HEK293 (cell line): ENCODE measurements at regions not wholly inside any gene's neighbourhood (a gene's known extent, or its start where the extent isn't known, plus 50 kb on each side); places are given as distances from the start of the nearest gene placed in this dataset.

ENCODE experiments used
- CTCF ChIA-PET: fragments of 350-600 bp; formaldehyde crosslinking; extraction: SDS; loops from one replicate; lab custom pipeline; 2021; ENCODE audit warnings: antibody characterized with exemption; lab: Yijun Ruan, JAX
- POLR2A ChIA-PET: fragments of 300-600 bp; formaldehyde crosslinking; extraction: SDS; loops from one replicate; lab custom pipeline; 2020; ENCODE audit warnings: antibody characterized with exemption, inconsistent platforms; lab: Yijun Ruan, JAX
- H3K27ac ChIP-seq: fragments of 200-500 bp; sonication (Bioruptor generic); 2 replicates; pipeline ENCODE4 v1.5.1; 2014; ENCODE audit warnings: low read depth, low read length, control low read depth, inconsistent platforms; ENCODE audit errors: extremely low read depth
- H3K36me3 ChIP-seq, 2 experiments: fragments of 200-500 bp in 1 of 2; sonication (Bioruptor generic) in 1 of 2; 1 replicate in 1 of 2; 2 replicates in 1 of 2; pipeline ENCODE4 v1.5.1; 2014 to 2017; ENCODE audit warnings: inconsistent platforms in 2 of 2, low read length in 2 of 2; ENCODE audit not compliant: control insufficient read depth in 2 of 2, insufficient read depth in 1 of 2
- H3K4me1 ChIP-seq: fragments of 200-500 bp; sonication (Bioruptor generic); 2 replicates; pipeline ENCODE4 v1.5.1; 2014; ENCODE audit warnings: mild to moderate bottlenecking, low read length, inconsistent platforms; ENCODE audit not compliant: control insufficient read depth, insufficient read depth
- H3K4me3 ChIP-seq: 2 replicates; pipeline ENCODE4 v1.5.1; 2011; ENCODE audit warnings: low read depth, mild to moderate bottlenecking, control low read depth, low read length, moderate library complexity
- H3K9me3 ChIP-seq: fragments of 200-500 bp; sonication (Bioruptor generic); 2 replicates; pipeline ENCODE4 v1.5.1; 2014; ENCODE audit warnings: low read depth, low read length, inconsistent platforms; ENCODE audit not compliant: control insufficient read depth, insufficient read depth
- IKZF3 ChIP-seq: fragments of 450-650 bp; IDR thresholded peaks from 2 replicates; pipeline ENCODE4 v1.5.0; 2018; ENCODE audit warnings: missing biosample characterization, mild to moderate bottlenecking, missing genetic modification characterization, moderate library complexity
- KLF1 ChIP-seq: fragments of 450-650 bp; formaldehyde crosslinking; IDR thresholded peaks from 2 replicates; pipeline ENCODE4 v1.5.1; 2016; ENCODE audit warnings: missing biosample characterization, missing genetic modification characterization
- RBAK ChIP-seq: fragments of 450-650 bp; formaldehyde crosslinking; IDR thresholded peaks from 2 replicates; pipeline ENCODE4 v1.5.1; 2016; ENCODE audit warnings: missing biosample characterization, missing genetic modification characterization
- ZBTB1 ChIP-seq: fragments of 450-650 bp; formaldehyde crosslinking; IDR thresholded peaks from 2 replicates; pipeline ENCODE4 v1.5.1; 2016; ENCODE audit warnings: missing biosample characterization, missing genetic modification characterization
- ZBTB21 ChIP-seq: fragments of 450-650 bp; formaldehyde crosslinking; IDR thresholded peaks from 2 replicates; pipeline ENCODE4 v1.5.1; 2017; ENCODE audit warnings: missing biosample characterization, missing genetic modification characterization
- ZNF169 ChIP-seq: fragments of 450-650 bp; formaldehyde crosslinking; IDR thresholded peaks from 2 replicates; pipeline ENCODE4 v1.5.1; 2016; ENCODE audit warnings: missing biosample characterization, missing genetic modification characterization
- ZNF175 ChIP-seq: fragments of 450-650 bp; formaldehyde crosslinking; IDR thresholded peaks from 2 replicates; pipeline ENCODE4 v1.5.1; 2016; ENCODE audit warnings: missing biosample characterization, missing genetic modification characterization
- ZNF366 ChIP-seq: fragments of 450-650 bp; formaldehyde crosslinking; conservative IDR thresholded peaks from 2 replicates; pipeline ENCODE4 v1.5.1; 2016; ENCODE audit warnings: missing biosample characterization, missing genetic modification characterization
- ZNF37A ChIP-seq: fragments of 450-650 bp; IDR thresholded peaks from 2 replicates; pipeline ENCODE4 v1.5.1; 2018; ENCODE audit warnings: missing biosample characterization, missing genetic modification characterization
- ZNF585B ChIP-seq: fragments of 450-650 bp; formaldehyde crosslinking; IDR thresholded peaks from 2 replicates; pipeline ENCODE4 v1.5.1; 2016; ENCODE audit warnings: missing biosample characterization, missing genetic modification characterization
- ZNF776 ChIP-seq: fragments of 450-650 bp; formaldehyde crosslinking; IDR thresholded peaks from 2 replicates; pipeline ENCODE4 v1.5.0; 2017; ENCODE audit warnings: missing biosample characterization, missing genetic modification characterization, borderline replicate concordance
- ZSCAN30 ChIP-seq: fragments of 450-650 bp; IDR thresholded peaks from 2 replicates; pipeline ENCODE4 v1.5.1; 2018; ENCODE audit warnings: missing biosample characterization, mild to moderate bottlenecking, missing genetic modification characterization, moderate library complexity
- TF ChIP-seq, protein P1 (sequence below): fragments of 450-650 bp; formaldehyde crosslinking; IDR thresholded peaks from 2 replicates; pipeline ENCODE4 v1.5.1; 2016; ENCODE audit warnings: missing biosample characterization, missing genetic modification characterization
- TF ChIP-seq, protein P2 (sequence below): fragments of 450-650 bp; formaldehyde crosslinking; IDR thresholded peaks from 2 replicates; pipeline ENCODE4 v1.5.1; 2017; ENCODE audit warnings: missing biosample characterization, missing genetic modification characterization
- TF ChIP-seq, protein P3 (sequence below): fragments of 450-650 bp; formaldehyde crosslinking; conservative IDR thresholded peaks from 2 replicates; pipeline ENCODE4 v1.5.1; 2016; ENCODE audit warnings: low read depth, missing biosample characterization, missing genetic modification characterization
- TF ChIP-seq, protein P4 (sequence below): fragments of 450-650 bp; formaldehyde crosslinking; IDR thresholded peaks from 2 replicates; pipeline ENCODE4 v1.5.1; 2016; ENCODE audit warnings: missing biosample characterization, missing genetic modification characterization

DNA sequence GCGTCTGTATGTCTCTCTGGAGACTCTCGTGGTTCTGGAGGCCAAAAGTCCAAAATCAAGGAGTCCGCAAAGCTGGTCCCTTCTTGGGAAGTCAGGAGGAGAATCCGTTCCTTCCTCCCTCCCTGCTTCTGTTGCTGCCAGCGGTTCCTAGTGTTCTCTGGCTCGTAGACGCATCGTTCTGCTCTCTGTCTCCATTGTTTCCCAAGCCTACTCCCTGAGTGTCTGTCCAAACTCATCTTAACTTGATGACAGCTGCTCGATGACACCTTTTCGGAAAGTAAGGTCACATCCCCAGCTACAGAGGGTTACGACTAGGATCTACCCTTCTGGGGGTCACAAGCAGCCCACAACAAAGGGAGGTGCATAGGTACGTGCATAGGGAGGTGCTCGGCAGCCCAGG, 80.7 kb upstream of the FOXF1 start:
- POLR2A ChIA-PET: no interaction called here
- Histone ChIP-seq H3K36me3 (no peaks in the 10 kb centered on the region), H3K4me1 (no peaks in the 10 kb centered on the region), H3K4me3 (no peak overlapping the region), H3K9me3 (no peaks in the 10 kb centered on the region), H3K27ac (no peak overlapping the region)
- TF ChIP-seq ZNF37A (tag by site-specific recombination): no peak
- TF ChIP-seq ZNF169 (tag by site-specific recombination): no peak
- TF ChIP-seq, protein P1, sequence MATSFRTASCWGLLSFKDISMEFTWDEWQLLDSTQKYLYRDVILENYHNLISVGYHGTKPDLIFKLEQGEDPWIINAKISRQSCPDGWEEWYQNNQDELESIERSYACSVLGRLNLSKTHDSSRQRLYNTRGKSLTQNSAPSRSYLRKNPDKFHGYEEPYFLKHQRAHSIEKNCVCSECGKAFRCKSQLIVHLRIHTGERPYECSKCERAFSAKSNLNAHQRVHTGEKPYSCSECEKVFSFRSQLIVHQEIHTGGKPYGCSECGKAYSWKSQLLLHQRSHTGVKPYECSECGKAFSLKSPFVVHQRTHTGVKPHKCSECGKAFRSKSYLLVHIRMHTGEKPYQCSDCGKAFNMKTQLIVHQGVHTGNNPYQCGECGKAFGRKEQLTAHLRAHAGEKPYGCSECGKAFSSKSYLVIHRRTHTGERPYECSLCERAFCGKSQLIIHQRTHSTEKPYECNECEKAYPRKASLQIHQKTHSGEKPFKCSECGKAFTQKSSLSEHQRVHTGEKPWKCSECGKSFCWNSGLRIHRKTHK (tag by site-specific recombination): no peak
- no peak for TF ChIP-seq ZSCAN30 (tag by site-specific recombination)
- no peak for TF ChIP-seq ZNF585B
- TF ChIP-seq ZNF776 (tag by site-specific recombination): no peak
- TF ChIP-seq, protein P2, sequence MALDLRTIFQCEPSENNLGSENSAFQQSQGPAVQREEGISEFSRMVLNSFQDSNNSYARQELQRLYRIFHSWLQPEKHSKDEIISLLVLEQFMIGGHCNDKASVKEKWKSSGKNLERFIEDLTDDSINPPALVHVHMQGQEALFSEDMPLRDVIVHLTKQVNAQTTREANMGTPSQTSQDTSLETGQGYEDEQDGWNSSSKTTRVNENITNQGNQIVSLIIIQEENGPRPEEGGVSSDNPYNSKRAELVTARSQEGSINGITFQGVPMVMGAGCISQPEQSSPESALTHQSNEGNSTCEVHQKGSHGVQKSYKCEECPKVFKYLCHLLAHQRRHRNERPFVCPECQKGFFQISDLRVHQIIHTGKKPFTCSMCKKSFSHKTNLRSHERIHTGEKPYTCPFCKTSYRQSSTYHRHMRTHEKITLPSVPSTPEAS (tag by site-specific recombination): no peak
- no peak for TF ChIP-seq ZNF175 (tag by site-specific recombination)
- no peak for TF ChIP-seq IKZF3 (tag by site-specific recombination)
- no peak for TF ChIP-seq ZBTB1
- no peak for TF ChIP-seq RBAK (tag by site-specific recombination)
- TF ChIP-seq ZNF366 (tag by site-specific recombination): no peak
- CTCF ChIA-PET: interaction anchor here (3.3 kb wide), 1 partner anchor 88 kb away, joined by 10 read pairs; no protein-coding TSS in a partner anchor

DNA sequence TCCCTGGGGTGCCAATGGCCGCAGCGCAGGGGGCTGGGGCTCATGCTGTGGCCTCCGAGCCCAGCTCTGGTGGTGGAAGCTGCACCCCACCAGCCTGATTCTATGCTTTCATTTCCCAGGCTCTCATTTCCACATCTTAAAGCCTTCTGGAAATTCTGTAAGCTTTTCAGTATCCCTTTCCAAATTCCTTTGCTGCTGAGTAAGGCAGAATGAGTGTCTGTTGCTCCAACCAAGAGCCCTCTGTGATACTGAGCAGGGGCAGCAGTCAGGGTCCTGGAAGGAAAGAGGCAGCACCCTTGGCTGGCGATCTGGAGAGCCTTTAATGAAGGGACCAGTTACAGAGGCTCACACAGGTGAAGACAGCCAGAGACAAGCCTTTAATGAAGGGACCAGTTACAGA, 79.5 kb upstream of the FOXF1 start:
- Histone ChIP-seq H3K9me3 (no peaks in the 10 kb centered on the region), H3K36me3 (no peaks in the 10 kb centered on the region)
- ChIA-PET POLR2A (no interaction called here), CTCF (interaction anchor here (3.3 kb wide), 1 partner anchor 86 kb away, joined by 10 read pairs; no protein-coding TSS in a partner anchor)
- TF ChIP-seq, protein P3, sequence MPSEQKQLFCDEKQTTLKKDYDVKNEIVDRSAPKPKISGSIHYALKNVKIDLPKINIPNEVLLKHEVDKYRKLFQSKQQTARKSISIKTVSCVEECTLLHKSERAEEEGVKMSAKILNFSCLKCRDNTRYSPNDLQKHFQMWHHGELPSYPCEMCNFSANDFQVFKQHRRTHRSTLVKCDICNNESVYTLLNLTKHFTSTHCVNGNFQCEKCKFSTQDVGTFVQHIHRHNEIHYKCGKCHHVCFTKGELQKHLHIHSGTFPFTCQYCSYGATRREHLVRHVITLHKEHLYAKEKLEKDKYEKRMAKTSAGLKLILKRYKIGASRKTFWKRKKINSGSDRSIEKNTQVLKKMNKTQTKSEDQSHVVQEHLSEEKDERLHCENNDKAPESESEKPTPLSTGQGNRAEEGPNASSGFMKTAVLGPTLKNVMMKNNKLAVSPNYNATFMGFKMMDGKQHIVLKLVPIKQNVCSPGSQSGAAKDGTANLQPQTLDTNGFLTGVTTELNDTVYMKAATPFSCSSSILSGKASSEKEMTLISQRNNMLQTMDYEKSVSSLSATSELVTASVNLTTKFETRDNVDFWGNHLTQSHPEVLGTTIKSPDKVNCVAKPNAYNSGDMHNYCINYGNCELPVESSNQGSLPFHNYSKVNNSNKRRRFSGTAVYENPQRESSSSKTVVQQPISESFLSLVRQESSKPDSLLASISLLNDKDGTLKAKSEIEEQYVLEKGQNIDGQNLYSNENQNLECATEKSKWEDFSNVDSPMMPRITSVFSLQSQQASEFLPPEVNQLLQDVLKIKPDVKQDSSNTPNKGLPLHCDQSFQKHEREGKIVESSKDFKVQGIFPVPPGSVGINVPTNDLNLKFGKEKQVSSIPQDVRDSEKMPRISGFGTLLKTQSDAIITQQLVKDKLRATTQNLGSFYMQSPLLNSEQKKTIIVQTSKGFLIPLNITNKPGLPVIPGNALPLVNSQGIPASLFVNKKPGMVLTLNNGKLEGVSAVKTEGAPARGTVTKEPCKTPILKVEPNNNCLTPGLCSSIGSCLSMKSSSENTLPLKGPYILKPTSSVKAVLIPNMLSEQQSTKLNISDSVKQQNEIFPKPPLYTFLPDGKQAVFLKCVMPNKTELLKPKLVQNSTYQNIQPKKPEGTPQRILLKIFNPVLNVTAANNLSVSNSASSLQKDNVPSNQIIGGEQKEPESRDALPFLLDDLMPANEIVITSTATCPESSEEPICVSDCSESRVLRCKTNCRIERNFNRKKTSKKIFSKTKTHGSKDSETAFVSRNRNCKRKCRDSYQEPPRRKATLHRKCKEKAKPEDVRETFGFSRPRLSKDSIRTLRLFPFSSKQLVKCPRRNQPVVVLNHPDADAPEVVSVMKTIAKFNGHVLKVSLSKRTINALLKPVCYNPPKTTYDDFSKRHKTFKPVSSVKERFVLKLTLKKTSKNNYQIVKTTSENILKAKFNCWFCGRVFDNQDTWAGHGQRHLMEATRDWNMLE (tag by site-specific recombination): no peak
- TF ChIP-seq, protein P4, sequence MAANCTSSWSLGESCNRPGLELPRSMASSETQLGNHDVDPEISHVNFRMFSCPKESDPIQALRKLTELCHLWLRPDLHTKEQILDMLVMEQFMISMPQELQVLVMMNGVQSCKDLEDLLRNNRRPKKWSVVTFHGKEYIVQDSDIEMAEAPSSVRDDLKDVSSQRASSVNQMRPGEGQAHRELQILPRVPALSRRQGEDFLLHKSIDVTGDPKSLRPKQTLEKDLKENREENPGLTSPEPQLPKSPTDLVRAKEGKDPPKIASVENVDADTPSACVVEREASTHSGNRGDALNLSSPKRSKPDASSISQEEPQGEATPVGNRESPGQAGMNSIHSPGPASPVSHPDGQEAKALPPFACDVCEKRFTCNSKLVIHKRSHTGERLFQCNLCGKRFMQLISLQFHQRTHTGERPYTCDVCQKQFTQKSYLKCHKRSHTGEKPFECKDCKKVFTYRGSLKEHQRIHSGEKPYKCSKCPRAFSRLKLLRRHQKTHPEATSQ (tag by site-specific recombination): no peak
- TF ChIP-seq ZBTB21: no peak
- no peak for TF ChIP-seq KLF1
- TF ChIP-seq, all 188 proteins: peak for 0
- no peaks in the 10 kb centered on the region for H3K4me1 ChIP-seq
- no peak overlapping the region for H3K4me3 ChIP-seq
- no peak overlapping the region for H3K27ac ChIP-seq
